ENCODE measurements at regions not wholly inside any gene's neighbourhood (a gene's known extent, or its start where the extent isn't known, plus 50 kb on each side); places are given as distances from the start of the nearest gene placed in this dataset.
A peak's percentile ranks its signal among the peaks of the same experiment; 100 is the strongest.
"Not testable (repeated sequence)": the region's sequence is repeated elsewhere in the genome, so short reads cannot be mapped to it uniquely, and the experiment has no call there.

DNA sequence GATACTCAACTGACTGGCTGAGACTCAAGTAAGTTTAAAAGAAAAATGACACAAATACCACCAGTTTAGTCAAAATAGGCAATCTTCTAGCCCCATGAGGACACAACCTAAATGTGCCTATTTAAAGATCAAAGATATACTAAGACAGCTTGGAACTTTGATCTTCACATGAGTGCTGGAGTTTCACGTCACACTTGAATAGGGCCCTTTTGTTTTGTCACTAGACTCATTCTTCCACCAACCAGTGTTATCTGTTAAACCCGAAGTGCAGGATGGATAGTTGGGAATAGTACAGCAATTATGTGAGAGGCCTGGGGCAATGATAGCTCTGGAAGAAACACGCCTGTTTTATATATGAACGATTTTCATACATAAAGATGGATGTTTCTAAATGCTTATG, 792.8 kb upstream of the NUDT12 start:
- no peak for DNase-seq

DNA sequence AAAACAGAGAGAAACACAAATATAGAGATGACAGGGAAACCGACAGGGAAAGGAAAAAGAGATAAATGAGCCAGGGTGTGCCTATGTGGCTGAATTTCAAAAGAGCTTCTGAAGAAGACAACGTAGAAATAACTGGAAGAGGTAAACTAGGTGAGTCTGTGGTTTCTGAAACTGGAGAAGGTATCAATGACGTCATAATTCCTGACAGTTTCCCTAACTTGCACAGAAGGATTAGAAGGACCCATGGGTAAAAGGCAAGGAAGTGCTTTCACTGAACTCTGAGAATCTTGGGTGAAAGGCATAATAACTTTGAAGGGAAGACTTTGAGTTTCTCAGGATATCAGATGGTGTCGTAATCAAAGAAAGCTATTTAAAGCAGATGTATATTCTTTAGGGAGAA, 790.8 kb upstream of the NUDT12 start:
- DNase-seq, result no peak

DNA sequence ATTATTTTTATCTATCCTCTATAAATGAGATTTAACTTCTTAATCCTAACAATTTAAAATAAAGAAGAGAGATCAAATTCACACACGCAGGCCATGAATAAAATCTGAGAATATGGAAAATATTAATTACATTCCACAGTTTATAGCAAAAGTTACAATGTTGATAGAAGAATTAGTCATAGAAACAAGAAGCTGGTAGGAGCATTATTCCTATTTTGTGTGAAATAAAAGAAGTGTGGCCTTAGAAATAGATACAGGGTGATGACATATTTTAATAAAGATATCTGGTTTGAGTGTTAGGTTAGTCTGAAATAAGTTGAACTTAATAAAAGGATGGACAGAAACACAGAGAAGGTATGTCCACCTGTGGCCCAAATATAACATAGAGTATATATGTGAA, 790.4 kb upstream of the NUDT12 start:
- no peak for DNase-seq

DNA sequence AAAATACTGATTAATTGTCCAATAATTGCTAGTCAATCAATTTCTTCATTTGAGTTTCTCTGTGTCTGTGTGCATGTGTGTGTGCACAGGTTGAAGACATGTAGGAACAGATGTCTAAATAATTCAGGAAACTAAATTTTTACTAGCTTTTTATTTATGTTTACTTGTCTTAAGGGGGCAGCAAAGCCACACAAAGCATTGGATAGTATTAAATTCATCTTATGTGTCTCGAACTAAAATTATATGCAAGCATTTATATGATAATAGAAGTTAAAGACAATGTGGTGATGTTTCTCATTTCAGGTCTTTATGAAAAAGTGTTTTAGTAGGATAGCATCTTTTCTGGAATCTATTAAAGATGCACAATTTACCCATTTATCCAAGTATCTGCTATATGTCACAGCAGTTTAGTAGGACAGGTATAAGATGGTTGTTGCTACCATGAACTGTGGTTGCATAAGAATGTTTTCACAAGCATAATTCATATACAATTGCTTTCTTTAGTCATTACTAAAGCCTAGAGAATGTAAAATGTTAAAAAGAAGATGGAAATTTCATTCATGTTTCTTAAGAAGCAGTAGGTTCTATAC, 784.6 kb upstream of the NUDT12 start:
- DNase-seq, result peak; percentile 22

DNA sequence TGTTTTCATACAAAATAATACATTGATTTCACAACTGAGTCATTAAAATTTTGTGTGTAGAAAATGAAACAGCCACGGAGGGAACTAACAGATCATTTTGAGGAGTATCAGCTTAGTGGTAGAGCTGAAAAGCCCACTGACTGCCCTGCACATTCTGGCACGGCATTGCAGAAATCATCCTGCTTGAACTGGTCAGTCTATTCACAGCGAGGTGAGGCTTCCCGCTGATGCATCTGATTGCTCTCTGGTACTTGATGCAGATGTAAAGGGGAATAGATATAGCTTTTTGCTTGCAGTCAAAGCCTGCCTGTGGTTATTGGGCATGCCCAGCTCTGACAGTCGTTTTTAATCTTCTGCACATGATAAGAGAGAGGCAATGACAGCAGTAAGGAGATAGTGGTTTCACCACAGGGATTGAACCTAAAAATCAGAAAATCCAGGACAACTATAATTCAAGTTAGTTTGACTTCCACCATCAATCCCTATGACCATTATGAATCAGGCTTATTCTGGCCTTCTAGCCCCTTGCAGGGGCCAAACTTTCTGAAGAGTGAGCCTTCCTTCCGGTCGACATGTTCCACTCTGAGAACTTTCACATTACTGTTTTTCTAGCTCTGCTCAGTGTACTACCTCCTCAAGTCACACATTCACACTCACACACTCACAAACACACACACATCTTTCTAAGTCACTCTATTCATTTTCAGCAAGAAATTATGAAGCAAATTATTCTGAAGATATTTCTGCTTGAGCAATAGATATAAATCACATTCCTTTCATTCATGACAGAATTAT, 782.8 kb upstream of the NUDT12 start:
- DNase-seq, result no peak

DNA sequence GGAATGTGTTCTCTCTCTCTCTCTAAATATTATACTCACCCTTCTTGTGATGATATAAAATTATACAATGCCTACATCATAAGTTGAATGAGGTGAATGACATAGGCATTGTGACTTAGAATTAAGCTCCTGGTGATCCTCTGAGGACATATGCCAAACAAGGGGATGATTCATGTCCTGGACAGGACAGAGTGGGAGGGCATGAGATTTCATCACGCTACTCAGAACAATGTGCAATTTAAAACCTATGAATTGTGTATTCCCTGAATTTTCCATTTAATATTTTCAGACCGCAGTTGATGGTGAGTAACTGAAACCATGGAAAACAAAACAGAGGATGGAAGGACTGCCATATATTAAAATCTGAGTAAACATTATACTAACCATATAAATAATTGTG, 782.2 kb upstream of the NUDT12 start:
- DNase-seq, result no peak

DNA sequence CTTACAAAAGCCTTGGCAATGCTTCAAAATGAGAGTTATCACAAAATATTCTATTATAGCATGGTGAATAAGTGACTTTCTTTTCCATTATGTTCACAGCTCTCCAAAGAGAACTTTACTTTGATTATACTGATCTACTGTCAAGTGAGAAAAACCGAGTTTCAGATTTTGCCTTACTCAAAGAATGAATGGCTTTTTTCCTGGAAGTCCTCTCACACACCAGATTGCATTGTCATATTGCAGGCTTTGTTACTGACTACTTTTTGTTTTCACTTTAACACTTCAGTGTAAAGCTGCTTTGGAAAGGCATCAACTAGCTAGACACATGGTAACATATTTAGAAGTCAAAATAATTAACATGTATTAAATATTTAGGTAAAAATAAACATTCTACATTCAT, 765.2 kb upstream of the NUDT12 start:
- no peak for DNase-seq

DNA sequence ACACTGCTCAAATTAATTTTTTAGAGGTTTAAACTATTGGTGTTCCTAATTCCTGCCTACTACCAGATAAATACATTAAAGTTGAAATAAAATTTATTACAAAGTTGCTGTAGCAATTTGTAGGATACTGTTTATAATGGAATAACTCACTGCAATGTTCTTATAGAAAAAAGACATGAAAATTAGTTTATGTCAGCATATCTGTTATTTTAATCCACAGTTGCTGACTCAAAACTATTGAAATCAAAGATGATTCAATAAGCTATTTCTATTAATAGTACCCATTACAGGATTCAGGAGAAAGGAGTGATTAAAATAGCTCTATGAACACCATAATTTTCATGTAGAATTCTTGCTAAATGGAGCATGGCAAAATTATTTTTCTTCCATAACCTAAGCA, 764.4 kb upstream of the NUDT12 start:
- no peak for DNase-seq

DNA sequence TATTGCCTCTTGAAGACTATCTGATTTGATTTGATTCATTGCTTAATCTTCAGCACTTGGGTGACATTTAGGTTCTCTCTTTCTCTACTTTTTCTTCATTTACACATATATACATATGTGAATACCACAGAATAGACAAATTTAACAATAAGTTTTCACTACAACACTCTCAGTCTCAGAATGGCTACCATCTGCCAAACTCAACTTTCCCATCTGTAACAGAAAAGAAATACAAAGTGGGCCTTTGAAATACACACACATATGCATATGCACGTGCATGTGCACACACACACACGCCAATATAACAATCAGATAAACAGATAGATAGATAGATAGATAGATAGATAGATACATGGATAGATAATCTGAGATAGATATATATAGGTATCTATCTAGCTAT, 762.8 kb upstream of the NUDT12 start:
- no peak for DNase-seq

DNA sequence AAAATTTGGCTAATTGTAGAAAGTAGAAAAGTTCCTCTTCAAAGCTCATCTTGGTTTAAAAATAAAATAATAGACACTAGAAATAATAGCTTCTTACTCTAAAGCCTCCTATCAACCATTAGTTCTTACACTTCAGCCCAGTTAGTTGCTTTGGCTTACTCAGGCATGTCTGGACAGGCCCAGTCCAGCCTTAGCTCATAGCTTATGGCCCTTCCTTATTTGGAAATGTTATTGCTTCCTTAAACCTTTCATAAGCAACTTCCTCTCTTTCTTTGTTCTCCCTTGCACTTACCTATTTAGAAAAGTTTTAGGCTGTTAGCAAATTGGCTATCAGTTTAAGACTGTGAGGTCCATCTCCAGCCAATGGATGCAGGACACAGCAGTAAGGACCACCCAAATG, 754.1 kb upstream of the NUDT12 start:
- not testable (repeated sequence) for DNase-seq

DNA sequence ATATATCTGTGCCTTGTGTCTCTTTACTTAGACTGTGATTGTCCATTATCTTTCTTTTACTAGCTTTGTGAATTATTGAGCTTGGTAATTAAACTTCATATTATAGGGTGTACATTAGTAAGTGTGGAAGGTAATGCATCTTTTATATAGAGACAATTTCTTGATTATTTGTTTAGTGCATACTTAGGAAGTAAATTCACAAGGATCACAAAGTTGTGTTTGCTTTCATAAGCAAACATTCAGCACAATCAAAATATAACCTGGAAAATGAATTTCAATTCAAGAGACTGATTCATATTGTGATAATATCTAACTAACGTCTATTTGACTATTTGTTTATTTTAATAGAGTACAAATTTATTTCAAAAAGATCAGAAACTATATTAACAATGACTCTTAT, 749.9 kb upstream of the NUDT12 start:
- DNase-seq, result no peak

DNA sequence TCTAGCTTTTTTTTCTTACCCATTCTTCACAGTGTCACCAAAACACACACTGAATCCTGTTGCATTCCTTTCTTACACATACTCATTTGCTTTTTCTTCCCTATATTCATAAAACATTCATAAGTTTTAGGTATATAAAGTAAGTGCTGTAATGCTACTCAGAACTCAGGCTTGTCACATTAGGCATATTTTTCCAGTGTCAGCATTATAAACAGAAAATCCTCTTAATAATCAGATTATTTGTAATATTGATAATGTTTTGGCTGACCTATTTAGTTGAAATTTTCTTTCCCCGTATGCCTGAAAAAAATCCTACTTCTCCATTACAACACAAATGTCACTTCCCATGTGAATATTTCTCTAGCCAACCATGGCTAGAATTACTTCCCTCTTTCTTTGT, 743.0 kb upstream of the NUDT12 start:
- no peak for DNase-seq

DNA sequence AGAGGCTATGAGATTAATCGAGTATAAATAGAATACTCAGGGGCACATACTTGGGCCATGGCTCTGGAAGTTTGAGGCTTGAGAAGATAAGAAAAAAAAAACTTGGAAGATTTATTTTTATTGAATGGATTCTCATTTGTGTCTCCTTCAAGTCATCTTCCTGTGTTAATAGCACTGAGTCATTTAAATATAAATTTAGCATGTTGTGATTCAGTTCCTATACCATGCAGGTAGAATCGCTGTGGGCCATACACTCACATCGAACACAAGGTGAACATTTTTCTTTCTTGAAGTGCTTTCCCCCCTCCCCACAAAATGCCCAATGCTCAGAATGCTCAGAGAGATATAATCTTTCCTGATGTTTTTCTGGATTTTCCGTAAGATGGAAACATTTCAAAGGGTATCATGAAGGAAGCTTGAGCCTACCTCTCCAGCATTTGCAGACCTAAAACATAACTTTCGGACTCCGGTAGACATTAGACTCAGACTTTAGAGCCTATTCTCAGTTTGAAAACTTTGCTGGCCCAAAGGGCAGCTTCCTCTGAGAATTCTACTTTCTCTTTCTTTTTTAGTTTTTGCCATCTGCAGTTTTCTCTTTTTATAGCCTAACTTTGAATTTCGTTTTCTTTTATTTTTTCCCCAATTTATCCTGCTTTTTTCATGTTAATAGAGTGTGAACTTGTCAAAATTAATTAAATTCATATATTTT, 737.6 kb upstream of the NUDT12 start:
- no peak for DNase-seq

DNA sequence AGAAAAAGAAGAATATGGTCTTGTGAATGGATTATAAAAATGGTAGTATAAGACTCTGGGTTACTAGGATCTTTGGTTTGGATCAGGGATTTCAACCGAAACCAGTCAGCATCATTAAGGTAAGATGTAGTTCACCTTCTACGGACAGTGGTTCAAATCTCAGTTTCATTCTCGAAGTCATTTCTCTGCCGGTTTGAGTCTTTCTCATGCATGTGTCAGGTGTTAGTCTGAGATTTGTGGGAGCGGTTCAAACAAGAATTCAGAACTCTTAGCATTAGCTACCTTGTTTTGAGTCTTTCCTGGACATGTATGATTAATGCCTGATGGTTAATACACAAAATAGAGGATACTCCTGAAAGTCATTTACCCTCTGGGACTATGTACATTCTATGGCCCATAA, 735.9 kb upstream of the NUDT12 start:
- DNase-seq, result no peak

DNA sequence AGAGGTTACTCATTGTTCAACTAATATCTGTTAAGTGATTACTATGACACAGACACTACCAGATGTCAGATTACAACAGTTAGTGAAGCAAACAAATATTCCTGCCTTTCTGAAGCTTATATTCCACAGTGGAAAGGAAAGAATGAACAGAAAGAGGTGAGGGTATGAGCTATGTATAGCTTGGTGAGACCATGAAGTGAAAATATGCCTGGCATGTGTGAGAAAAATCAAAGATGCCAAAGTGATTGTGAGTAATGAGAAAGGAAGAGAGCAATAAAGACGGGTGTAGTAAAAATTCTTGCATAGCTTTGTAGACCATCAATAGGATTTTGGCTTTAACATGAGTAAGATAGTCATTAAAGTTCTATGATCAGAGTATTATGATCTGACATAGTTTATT, 734.5 kb upstream of the NUDT12 start:
- no peak for DNase-seq

DNA sequence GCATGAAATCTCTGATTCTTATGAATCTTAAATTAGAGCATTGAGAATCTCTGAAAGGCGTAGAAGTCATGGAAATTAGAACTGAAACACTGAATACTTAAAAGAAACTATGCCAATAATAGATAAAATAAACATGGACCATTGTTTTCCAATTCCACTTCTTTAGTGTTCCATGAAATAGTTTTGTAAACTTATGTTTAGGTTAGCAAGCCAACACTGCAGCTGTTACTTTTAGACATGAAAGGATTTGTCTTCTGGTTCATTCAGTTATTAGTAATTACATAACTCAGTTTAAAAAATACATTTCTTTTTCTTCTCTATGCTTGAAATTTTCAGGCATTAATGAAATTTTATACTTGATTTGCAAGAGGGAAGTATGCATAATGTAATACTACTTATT, 733.4 kb upstream of the NUDT12 start:
- no peak for DNase-seq

DNA sequence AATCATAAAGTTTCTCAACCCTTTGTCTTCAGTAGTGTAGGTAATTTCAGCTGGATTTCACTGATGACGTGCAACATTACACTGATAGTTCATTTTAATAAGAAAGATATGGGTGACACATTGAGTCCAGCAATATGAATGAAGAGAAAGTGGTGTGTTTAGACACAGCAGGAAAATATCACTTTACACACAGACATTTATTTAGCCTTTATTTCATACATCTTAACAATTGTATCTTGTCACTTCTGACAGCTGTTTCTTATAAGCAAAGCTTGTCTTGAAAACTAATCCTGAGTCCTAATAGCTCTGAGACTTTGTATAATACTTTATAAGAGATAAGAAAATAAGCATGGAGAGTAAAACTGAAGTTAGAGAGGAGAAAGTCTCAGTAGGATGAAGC, 720.5 kb upstream of the NUDT12 start:
- DNase-seq, result no peak

DNA sequence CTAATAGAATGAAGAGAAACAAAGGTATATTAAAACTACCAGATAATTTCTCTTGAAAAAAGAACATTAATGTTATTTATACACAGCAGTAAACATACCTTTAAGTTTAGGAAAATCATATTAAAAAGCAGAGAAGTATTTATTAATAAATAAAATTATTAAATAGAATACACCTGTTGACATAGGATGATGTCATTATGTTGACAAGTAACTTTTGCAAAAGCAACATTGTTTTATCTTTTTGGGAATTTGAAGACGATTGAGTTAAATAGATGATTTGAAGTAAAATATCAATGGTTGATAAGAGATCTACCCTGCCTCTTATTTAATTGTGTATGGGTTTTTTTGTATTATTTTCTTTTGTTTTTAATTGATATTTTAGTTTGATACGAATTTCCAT, 711.1 kb upstream of the NUDT12 start:
- no peak for DNase-seq

DNA sequence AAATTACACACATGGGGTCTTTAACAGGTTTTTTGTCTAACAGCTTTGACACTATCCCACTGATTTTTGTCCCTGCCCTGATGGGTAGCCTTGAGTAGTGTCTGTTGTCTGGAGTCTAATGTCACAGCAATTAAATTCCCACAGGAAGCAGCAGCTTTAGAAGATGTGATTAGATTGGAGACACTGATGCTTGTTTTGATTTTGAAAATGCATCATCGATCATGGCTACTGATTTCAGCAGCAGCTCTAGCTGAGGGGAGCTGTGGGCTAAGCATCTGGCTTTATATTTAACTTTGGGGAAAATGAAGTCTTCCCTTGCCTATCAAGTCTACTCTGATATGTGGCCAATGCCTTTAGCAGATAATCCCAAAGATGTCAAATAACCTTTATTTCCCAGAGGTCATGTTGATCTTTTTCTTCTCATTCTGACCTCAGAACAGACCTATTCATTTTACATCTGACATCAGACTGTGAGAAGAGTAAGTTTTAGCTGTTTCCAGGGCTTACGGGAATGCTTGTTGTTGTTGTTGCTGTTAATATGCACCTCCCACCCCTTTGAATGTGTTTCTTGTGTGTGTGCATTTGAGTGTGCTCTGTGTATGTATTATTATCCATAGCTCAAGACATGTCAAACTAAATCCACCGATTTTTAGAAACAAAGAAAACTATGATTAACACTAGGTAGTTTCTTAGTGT, 704.9 kb upstream of the NUDT12 start:
- DNase-seq, result no peak

DNA sequence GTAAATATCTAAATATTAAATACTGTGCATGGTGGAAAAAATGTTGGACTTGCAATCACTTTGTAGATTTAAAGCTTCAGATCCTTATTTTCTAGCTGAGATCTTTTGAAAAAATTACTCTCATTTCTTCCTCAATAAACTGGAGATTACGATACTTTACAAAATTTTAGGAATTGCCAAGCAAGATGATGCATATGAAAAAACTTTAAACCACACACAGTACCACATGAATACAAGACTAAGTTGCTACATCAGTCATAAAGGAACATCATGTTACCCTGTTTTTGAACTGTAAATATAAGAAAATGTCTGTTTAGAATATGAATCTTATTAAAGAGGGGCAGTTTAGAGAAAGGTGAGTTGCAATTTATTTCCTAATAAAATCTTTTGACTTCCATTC, 703.6 kb upstream of the NUDT12 start:
- no peak for DNase-seq

DNA sequence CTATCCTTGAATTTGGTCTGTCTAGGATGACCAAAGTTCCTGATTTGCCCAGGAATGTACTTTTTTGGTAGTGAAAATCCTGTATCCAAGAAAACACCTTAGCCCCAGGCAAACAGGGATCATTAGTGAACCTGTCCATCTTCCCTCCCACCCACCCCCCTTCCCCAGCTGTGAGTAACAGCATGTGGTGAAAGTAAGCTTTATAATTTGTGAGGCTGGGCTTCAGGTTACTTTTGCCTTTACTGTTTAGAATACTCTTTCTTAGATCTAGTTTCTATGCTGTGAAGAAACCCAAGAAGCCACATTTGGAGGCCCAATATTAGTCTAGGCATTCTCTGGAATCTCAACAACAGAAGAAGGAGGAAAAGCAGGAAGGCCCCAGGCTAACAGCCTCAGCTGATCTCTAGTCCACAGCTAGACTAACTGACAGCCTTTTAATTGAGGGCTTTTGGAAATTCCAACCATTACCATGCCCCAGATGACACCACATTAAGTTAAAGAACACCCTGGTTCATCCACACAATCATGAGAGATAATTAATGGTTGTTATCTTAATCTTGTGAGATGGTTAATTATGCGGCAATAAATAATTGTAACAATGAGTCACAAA, 703.0 kb upstream of the NUDT12 start:
- no peak for DNase-seq

DNA sequence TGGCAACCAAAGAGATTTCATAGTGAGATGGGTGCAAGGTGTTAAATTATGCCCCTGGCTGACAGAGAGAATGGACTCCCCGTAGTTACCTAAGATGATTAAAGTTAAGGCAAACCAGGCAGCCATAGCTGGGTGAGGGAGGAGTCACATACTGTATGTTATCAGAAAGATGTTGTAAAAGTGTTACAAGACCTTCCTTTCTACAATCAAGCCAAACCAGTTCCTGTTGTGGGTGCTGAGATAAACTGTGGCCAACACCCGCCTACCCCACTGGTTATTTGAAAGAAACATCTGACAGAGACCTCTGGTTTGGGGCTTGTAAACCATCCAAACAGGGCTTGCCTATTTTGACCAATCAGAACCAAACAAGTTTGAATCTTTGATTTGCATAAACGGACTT, 684.7 kb upstream of the NUDT12 start:
- no peak for DNase-seq

DNA sequence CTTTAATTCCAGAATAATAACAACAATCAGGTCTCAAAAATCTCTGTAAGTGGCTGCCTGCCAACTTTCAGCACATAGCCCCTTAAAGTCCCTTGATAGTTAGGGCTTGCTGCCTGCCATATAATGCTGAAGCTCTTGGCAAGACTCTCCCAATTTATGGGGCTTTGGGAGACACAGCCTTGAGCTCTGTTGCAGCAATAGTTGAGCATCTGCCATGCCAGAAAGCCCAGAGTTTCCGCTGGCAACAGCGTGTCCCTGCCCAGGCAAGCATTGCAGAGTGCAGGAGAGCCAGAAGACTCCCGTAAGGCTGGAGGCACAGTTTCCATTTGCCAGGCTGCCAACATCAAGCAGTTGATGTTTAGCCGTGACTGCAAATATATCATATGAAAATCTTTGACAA, 678.5 kb upstream of the NUDT12 start:
- DNase-seq, result no peak

Data from RPMI8226 (cell line).